GM21367 (cell line): ENCODE measurements at regions not wholly inside any gene's neighbourhood (a gene's known extent, or its start where the extent isn't known, plus 50 kb on each side); places are given as distances from the start of the nearest gene placed in this dataset.

Experiments
- ATAC-seq: cut with Tn5 transposase; IDR thresholded peaks from one replicate; pipeline ENCODE4 v1.9.1; 2021; ENCODE audit not compliant: unreplicated experiment

DNA sequence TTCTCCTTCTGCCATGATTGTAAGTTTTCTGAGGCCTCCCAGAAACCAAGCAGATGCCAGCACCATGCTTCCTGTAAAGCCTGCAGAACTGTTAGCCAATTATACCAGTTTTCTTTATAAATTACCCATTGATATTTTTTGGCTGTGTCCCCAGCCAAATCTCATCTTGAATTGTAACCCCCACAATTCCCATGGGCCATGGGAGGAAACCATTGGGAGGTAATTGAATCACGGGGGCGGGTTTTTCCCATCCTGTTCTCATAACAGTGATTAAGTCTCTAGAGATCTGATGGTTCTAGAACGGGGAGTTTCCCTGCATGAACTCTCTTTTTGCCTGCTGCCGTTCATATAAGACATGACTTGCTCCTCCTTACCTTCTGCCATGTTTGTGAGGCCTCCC lies 788.5 kb downstream of the C6orf118 start:
- no peak for ATAC-seq

DNA sequence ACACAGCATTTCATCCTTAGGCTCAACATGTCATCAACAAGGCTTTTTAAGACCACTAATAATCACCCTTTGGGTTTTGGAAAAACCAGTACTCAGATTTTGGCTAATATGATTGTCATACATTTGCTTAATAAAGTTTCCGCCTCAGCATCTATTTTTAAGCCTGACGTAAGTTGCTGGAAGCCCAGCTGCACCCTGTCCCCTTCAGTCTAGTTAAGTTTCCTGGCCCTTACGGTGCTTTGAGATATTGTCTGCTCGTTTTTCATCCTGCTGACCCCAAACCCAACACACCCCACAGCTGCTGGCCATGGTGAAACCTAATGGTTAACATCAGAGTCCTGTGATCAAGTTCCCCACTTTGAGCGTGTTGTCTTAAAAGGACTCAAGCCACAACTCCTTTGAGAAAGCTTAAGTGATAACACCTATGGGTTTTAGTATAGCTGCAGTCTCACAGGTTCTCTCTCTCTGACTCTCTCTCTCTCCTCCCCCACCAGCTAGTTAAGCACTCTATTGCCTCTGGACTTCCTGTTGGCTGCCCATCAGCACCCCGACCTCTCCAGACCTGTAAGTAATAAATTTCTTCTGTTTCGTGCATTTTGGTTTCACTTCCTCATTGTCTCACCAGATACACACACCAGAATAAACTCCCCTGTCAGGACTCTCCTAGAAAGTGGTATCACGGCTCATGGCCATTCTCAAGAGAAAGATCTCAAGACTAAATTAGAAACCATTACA lies 802.0 kb downstream of the C6orf118 start:
- peak; percentile 79 for ATAC-seq

- ATAC-seq = no peak
These were observed 804.0 kb downstream of the C6orf118 start for GRCh38 chr6:164505425-164505824.

- no peak for ATAC-seq
These were observed 806.6 kb downstream of the C6orf118 start for GRCh38 chr6:164502833-164503232.

GRCh38 chr6:164495882-164496495 lies 813.4 kb downstream of the C6orf118 start:
- ATAC-seq = no peak

- ATAC-seq = no peak
These were observed 831.0 kb downstream of the C6orf118 start for GRCh38 chr6:164478426-164478825.

DNA sequence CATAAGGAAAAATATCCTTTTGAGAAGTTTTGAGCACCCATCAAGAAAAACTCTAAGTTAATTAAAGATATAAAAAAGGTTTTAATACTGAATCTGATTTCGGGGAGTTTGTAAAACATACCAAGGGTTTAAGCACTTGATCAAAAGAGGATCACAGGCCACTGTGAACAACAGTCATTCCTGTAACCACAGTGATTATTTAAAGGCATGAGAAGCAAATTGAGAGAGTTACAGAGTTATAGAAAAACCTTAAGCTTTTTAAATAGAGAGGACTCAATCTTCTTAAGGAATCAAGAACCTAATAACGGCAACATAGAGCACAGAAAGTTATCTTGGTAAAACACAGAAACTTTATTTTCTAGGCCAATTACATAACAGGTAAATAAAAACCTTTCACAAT lies 831.6 kb downstream of the C6orf118 start:
- ATAC-seq = no peak

DNA sequence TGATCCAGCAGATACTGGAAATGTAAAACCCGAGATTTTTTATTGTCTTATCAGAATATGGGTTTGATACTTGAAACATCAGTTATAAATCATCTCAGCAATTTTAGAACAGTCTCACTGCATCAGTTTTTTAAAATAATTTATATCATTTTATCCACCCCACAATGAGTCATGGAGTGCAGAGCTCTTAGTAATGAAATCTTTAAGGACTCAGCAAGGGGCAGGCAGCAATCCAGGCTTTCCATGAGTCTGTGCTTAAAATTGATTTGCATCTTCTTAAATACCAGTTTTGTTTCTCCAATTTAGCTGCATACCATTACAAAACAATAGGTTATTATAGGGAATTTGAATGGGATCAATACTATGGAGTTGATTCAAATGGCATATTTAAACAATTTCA lies 832.3 kb downstream of the C6orf118 start:
- ATAC-seq = no peak

DNA sequence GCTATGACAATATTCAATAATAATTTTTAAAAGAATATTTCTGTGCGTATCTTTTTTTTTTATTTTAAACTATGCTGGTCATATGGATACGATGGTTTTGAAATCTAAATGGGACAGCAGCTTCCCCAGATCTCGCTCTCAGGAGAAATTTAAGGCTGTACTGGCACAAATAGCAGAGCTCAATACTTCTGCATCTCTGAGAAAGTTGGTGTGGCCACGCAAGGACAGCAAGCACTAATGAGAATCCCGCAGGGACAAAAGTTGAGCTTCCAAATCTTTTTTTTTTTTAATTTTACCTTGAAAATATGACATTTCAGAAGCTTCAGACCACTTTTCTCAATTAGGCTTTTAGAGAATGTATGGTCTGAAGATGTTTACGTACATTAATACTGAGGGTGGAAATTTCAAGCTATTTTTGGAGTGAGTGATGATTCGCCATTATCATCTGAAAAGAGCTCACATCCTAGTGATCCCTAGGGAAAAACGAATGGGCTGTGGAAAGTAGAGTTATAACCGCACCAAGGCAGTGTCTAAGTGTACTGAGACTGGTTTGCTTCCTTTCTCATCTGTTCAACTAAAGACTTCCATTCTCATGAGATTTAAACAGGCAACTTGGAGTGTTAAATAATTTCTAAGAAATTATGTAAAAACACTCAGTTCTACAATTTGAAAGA lies 840.0 kb downstream of the C6orf118 start:
- no peak for ATAC-seq

- ATAC-seq = no peak
These were observed 853.6 kb downstream of the C6orf118 start for GRCh38 chr6:164455835-164456234.

- ATAC-seq = no peak
These were observed 855.6 kb downstream of the C6orf118 start for GRCh38 chr6:164453835-164454234.

DNA sequence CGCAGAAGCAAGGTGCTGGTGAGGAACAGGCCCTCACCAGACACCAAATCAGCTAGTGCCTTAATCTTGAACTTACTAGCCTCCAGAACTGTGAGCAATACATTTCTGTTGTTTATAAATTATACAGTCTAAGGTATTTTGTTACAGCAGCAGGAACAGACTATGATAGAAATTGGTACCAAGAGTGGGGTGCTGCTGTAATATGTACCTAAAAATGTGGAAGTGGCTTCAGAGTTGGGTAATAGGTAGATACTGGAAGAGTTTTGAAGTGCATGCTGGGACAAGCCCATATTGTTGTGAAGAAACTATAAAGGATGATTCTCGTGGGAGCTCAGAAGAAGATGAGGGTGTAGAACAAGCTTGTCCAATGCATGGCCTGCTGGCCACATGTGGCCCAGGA lies 866.8 kb downstream of the C6orf118 start:
- no peak for ATAC-seq

DNA sequence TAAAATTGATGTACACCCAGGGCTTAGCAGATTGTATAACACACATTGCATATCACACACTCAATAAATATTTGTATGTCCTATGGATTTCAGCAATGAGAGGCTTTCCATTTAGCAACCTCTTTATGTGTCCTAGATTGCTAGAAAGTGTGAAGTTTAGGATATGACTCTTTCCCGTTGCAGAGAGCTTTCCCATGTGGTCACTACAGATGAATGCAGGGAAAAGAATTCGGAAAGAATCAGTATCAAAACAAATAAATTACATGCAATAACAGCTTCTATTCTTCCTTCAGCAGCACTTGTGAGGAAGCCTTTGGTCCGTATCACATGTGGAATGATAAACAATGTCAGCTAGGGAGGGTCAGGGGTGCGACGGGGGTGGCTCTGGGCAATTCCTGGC lies 870.1 kb downstream of the C6orf118 start:
- ATAC-seq = no peak

GRCh38 chr6:164436976-164437375 lies 872.4 kb downstream of the C6orf118 start:
- no peak for ATAC-seq

- ATAC-seq = no peak
These were observed 881.5 kb downstream of the C6orf118 start for GRCh38 chr6:164427728-164428402.

DNA sequence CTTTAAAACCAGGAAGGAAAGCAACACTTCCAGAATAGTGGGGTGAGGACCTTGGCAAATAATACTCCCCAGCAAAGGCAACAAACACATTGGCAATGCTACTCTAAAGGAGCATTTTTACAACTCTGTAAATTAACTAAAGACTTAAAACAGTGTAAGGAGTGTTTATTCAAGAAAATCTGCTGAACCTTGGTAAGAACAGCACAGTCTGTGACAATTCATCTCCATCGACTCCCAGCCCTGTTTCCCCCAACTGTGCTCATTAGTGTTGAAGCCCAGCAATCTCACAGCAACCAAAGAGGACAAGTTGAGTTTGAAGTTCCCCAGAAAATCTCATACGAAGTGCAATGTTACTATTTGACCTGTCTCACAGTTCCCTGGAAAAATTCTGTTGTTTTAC lies 884.9 kb downstream of the C6orf118 start:
- ATAC-seq = no peak

DNA sequence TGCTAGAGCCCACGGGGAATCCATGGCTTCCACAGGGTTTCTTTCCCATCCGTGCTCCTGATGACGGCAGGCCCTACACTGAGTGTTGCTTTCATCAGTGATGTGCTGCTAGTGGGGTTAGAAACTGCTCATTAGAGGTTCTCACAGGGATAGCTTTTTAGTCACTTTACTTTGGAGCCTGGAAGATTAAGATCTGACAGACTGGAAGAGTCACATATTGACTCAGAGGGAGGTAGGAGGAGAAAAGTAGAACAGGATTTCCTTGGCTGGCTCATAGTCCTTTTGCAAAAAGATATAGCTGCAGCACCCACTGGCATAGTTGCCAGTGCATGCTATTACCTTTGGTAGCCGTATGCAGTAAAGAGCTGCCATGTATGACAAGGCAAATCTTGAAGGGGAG lies 890.3 kb downstream of the C6orf118 start:
- no peak for ATAC-seq

DNA sequence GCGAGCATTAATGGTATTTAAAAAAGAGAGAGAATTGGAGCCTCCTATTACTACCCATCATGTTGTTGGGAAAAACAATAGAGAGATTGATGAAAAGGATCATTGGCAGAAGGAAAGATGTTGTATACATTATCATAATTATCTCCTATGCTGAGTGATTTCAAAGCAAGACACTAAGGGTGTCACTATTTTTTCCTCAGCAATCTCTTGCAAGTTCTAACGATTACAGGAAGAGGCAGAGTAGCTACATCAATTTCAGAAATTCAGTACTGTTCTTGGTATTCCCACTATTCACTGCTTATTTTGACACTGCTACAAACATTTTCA lies 891.2 kb downstream of the C6orf118 start:
- no peak for ATAC-seq

DNA sequence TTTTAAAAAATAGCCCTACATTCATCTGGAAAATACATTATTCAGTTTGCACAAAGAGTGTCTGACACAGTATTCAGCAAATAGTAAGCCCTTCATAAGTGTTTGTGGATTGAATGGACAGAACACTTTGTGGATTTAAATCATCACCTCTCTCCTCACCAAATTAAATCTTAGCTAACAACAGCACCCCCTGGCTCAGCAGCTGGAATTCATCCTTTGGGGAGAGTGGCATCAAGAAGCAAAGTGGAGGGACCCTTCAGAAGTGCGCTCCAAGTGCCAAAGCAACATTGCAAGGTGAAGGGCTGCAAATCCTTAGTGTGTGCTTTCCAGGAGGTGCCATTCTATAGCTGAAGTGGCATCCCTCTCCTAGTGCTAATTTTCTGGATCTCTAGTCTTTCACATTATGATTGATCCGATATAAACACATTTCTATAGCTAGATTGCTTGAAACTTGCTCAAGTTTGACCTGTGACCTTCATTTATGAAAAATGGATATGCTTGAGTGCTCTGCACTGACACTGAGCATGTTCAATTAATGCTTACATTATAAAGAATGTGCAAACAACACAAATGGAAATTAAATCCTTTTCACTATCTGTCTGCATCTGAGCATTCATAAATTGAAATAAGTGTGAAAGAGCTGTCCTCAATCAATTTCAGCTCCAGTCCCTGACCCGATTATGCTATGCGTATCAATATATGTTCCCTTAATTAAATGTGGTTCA lies 891.7 kb downstream of the C6orf118 start:
- ATAC-seq = no peak

DNA sequence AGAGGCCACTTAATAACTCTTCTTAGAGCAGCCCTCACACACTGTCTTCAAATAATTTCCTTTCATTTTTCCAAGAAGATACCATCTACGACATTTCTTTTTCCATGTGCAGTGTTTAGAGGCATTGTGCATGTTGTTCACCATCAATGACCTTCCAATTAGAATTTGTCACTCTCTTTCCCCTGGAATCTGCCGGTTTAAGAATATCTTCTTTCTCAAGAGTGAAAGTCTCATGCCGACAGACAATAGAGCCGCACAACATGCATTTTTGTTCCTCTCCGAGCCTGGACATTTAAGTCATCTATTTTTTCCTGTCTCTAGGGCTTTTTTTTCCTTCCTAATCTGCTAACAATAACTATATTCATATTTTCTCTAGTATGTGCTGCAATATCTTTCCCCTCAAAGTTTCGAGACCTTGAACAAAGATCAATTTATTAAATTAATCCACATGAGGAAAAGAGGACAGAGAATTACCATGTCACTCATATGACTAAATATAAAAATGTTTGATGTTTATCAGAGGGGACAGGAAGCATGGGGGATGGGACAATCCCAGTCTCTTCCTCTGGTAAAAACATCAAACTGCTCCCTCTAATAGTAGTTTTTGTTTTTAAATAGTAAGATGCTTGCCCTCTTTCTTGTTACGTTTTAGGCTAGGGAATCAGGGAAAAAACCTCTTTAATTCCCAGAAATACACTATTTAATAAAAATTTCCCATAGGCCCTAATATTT lies 893.4 kb downstream of the C6orf118 start:
- no peak for ATAC-seq

GRCh38 chr6:164414695-164415094 lies 894.7 kb downstream of the C6orf118 start:
- ATAC-seq = no peak
